ENCODE measurements at regions not wholly inside any gene's neighbourhood (a gene's known extent, or its start where the extent isn't known, plus 50 kb on each side); places are given as distances from the start of the nearest gene placed in this dataset.
"Not testable (repeated sequence)": the region's sequence is repeated elsewhere in the genome, so short reads cannot be mapped to it uniquely, and the experiment has no call there.

DNA sequence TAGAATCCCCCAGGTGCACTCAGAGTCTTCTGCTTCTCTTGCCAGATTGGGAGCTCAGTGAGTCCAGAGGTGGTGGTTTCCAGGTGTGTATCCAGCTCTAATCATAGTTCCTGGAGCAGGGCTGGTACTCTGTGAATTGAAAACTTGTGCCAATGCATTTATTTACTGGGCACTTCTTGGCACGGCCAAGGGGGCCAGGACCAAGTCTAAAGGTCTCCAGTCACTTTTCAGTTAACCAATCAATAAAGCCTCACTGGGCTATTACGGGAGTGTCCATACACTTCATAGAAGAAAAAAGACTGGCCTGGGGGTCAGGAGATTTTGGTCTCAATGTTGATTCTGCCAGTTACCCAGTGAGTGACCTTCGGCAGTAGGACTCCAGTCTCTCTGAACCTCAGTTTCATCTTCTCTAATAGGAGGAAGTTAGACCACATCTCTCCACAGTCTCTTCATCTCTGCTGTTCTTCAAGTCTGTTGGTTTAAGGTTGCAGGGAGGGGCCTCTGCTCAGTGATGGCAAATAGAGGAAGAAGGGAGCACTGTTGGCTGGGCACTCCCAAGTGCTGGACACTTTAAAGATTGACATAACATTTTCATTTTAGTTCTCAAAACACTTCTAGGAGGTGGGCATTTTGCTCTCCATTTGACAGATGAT is 188.5 kb upstream of the E2F8 start:
- no peak for DNase-seq

DNA sequence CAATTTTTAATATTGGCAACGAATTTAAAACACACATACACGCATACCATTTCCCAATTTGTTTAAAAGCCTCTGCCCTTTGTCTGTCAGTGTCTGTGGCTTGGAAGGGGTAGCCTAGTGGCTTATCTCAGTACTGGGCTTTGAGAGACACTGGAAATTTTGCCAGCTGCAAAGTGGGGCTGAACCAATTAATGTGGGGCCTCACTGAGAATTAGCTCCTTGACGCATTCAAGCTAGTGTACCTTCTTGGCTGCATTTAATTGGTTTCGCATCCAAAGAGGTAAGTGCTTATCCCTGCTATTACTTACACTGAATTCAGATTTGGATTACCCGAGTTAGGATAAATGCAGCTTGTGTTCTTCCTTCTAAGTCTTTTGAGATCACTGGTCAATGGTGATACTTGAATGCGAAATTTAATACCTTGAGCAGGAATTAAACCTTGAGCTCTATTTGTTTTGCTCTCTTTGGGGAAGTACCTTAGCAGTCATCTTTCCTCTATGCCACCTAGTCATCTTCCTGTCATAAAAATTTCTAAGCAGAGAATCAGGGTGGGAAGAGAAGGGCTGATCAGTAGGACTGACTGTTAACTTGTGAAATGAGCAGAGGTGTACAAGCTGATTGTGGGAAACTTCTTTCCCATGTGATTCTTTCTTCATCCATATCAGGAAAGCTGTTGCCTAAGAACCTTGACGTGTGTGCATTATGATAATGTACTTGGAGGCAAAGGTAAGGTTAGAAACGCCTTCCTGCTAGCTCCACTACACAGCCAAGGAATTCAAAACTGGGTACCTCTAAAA is 187.7 kb upstream of the E2F8 start:
- no peak for DNase-seq

DNA sequence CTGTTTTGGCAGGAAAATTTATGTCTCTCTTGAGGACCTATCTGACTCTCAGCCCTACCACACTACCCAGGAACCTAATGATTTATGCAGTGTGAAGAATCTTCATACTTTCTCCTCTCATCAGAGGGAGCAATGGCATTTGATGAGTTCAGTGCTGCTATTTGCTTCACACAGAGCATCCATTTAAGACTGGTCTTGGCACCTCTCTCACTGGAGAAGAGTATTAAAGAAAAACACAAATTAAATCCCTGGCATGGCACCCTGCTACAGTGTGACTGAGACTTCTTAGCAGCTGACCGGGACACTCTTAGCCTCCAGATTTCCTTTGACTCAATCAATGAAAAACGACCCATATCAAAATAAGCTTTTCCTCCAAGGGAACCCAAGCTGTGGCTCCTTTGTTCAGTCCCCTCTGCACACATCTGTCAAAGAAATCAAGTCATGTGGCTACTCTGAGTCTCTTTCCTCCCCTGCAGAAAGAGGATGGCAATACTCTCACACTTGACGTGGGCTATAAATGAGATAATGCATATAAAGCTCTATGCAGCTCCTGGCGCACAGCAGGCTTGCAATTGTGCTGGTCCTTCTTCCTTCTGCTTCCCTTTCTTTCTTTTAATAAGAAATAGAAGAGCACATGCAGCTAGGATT is 186.1 kb upstream of the E2F8 start:
- no peak for DNase-seq

DNA sequence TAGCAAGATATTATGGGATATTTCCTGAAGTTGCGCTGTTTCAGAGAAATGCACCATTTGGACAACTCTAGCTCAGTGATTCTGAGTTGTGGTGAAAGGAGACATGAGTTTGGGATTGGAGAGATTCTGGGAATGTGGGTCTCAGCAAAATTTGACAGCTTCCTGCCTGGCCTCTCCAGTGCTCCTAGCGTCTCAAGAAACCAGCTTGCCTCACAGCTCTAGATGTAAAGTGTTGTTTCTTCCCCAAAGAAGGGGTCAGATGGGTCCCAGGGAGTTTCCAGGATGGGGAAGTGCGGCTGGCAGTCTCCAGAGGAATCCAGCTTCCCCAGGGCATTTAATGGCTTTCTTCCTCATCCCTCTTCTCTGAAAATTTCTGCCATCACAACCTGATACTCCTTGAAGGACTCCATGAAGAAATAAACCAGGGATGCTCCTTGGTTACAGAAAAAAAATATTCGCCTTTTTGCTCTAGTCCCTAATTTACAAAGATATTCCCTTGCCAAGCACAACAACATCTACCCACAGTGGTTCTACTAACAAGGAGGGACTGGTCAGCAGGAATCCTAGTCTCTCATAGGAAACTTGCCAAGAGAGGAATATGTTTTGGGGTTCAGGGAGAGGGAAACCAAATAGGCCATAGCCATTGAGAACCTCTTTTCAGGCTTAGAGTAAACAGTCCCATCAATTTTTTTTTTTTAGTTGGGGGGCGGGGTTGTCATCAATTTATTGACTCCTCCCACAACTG is 185.4 kb upstream of the E2F8 start:
- no peak for DNase-seq

DNA sequence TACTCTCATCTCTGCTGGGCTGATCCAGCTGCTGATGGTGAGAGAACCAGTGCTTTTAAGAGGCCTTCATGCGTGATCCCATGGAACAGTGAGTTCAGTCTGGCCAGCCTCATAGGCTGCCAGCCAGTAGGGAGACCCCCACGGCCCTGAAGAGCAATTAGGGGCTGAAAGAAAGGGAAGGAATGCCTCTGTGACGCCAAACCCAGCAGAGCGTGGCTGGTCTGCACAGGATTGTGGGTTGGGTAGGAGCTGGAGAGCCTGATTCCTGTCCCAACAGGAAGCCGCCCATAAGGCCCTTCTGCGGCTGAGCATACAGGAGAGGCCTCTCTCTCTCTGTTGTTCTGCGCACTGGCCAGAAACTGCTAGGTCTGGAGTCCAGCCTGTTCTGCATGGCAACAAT is 181.5 kb upstream of the E2F8 start:
- no peak for DNase-seq

DNA sequence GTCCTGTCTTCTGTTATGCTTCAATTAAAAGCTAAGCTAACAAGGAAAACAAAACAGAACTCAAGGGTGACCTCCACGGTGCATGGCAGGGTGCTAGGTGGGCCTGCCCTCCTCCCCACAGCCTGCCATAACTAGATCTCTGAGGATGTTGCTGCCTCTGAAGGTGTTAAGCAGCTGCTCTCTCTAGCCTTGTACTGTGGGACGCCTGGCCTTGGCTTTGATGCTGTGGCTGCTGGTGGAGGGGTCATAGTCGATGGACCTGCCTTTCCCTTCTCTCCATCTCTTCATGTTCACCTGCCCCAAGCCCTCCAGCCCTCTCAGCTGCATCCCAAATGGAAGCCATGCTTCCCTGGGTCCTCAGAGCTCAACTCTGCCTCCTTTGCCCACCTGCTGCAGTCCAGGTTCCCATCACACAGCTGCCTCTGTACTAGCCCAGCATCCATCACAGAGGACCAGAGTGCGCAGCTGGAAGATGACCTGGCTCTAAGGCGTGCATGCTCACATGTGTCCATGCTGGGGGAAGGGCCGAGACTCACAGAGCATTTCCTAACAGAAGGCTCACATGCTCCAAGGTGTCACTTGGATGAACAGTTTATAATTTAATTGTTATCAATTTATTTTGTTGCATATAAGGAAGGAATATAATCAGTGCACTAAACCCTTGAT is 180.3 kb upstream of the E2F8 start:
- no peak for DNase-seq

DNA sequence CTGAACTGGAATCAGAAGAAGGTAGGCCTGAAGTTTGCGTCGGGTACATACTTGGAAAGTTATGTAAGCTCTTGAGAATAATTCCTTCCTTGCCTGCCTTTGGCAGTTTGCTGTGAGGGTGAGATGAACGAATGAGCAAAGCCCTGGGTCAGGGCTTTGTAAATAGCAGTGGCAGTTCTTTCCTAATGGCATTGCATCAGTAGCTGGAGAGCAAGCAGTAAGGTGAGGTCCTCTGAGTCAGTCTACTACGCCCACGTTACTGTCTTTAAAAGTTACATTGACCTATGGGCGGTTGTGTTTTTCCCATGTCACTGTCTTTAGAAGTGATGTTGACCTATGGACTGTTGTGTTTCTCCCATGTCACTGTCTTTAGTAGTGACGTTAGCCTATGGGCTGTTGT is 179.1 kb upstream of the E2F8 start:
- no peak for DNase-seq

DNA sequence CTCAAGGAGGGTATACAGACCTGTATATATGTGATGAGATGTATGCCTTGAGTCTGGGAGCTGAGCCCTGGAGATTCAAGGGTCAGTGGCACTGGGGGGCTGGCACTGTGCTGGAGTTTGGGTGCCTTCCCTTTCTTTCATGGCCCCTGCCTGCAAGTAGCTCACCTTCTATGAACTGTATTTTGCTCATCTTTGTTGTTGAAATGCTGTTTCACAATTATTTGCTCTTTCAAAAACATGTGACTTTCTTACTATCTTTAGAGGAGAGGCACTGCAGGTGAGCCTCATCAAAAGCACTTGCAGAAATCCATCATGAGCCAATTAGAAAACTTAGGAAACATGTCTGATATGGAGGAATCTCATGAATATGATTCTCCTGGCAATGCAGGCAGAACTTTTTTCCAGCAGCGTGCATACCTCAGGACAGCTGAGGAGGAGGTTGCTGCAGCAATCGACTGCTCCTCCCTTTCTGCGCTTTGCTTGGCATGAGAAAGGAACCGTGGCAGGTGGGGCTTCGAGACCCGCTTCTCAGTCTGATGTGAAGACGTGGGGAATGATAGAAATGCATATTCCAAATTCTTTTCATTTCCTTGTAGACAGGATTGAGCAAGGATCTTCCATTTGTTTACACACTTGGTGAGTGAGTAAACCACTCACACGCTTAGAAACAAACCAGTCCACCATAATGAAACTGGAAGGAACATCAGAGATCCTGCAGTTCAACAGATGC is 178.4 kb upstream of the E2F8 start:
- DNase-seq = no peak

DNA sequence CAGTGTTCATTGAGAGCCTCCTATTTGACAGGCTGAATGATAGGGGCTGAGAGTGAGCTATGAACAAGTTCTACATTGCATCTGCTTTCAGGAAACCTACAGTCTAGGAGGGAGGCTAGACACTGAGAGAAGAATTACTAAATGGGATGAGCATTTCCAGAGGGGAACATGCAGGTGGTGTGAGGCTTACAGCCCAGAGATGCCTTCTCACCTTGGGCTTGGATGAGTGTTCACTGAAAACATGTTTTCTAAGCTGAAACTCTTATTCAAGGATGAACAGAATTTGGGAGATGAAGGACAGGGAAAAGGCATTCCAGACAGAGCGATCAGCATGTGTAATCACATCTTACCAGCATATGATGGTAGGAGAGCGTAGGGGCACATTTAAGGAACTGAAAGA is 177.5 kb upstream of the E2F8 start:
- DNase-seq = no peak

DNA sequence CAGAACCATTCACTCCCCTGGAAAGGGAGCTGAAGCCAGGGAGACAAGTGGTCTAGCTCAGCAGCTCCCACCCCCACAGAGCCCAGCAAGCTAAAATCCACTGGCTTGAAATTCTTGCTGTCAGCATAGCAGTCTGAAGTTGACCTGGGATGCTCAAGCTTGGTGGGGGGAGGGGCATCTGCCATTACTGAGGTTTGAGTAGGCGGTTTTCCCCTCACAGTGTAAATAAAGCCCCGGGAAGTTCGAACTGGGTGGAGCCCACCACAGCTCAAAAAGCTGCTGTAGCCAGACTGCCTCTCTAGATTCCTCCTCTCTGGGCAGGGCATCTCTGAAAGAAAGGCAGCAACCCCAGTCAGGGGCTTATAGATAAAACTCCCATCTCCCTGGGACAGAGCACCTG is 171.3 kb upstream of the E2F8 start:
- DNase-seq = not testable (repeated sequence)

DNA sequence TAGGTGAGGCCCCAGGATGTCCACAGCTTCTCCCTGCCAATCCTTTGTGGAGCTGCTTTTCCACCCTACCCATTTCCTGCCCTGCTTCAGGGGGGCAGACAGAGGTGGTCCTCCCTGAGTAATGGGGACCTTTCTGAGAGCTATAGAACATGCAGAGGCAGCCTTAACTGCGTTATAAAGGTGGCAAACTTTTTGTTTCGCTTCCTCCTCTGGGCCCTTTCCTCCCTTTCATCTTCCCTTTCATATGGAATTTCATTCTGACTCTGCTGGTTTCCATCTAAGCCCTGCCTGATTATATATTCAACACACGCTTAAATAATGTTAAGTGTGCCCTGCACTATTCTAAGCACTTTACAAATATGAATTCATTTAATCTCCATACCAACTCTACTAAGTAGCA is 169.3 kb upstream of the E2F8 start:
- DNase-seq = no peak

DNA sequence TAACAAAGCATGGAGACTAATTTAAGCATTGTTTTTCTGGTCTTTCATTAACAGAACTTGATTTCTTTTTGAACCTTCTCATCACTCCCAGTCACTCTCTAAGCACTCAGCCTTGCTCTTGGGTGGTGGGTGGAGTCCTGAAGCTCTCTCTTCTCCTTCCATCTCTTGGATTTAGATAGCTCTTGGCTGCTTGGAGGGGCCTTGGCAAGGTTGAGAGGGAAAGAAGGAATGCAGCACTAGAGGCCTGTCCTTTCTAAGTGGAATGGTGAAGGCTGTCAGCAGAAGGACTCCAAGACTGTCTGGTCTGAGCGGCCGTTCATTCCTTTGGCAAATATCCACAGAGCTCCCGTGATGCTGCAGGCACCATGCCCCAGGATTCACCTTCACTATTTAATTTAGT is 168.6 kb upstream of the E2F8 start:
- no peak for DNase-seq

DNA sequence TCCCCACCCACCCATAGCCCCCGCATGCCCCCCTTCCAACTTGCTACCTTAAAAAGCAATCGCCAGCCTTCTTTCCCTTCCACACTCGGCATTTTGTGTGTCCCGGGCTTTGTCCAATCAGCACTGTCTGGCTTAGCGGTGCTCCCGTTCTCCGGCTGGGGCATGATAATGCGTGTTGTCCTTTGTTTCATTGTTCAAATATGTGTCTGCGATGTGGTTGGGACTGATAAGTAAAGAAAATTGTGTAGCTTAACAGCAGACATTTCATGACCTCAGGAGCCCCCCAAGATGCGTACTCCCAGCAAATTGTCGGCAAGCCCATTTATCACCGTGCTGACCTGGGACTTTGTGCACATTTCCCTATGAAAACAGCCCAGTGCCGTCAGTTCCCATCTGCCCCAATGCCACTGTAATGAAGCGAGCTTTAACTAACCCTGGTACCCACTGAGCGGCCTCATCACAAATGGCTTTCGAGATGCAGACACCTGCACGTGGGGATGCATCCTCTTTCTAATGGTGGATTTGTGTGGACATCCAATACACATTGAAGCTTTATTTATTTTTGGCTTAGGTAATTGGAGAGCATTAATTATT is 167.0 kb upstream of the E2F8 start:
- no peak for DNase-seq

DNA sequence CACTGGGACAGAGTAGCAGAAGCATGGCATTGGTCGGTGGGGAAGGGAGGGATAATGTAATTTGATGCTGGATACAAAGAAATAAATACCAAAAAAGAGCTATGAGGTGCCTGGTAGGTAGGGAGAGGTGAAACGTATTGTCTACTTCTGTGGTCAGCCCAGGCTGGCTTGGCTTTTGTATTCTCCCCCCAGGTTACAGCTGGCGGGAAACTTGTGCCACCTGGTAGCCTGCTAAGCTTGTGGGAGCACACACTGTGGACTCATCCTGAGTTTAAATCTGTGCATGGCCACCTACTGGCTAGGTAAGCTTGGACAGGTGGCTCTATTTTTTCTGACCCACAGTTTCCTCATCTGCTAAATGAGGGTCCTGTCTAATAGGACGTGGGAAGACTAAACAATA is 165.2 kb upstream of the E2F8 start:
- DNase-seq = no peak

DNA sequence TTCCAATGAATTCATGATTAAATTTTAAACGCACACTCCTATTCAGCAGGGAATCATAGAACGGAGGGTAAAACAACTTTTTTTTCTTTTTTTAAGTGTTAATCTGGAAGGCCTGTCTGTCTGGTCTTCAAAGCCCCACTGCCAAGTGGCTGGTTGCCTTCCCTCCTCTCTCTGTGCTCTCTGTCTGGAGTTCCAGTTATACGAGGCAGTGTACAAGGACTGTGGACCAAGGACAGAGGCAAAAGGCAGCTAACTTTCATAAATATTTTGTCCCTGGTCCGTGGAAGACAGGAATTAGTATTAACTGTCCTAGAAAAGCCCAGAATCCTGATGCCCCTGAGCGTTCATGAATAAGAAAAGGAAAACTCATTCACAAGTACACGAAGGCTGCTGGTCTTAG is 164.0 kb upstream of the E2F8 start:
- DNase-seq = no peak

DNA sequence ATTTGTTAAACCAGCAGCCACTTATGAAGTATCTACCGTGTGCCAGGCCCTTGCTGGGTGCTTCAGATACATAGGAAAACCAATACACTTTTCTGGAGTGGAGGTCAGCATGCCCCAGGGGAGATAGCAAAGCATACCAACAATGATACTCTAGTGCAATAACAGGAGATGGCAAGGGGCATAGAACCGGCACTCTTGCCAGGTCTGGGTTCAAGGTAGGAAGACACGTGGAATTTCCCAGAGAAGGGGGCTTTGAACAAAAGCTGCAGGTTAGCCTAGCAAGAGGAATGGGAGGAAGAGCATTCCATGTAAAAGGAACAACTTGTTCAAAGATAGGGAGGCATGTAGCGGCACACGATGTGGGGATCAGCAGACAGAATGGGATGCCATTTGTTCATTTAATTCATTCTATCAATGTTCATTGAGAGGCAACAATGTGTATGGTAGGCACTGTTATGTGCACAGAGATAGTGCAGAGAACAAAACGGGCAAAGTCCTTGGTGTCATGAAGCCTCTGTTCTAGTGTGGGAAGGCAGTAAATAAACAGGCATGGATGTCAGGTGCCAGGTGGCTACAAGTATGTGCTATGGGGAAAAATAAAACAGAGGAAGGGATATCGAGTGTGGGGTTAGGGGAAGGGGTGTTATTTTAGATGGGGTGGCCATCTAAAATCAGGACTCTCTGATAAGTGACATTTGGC is 162.6 kb upstream of the E2F8 start:
- DNase-seq = no peak

DNA sequence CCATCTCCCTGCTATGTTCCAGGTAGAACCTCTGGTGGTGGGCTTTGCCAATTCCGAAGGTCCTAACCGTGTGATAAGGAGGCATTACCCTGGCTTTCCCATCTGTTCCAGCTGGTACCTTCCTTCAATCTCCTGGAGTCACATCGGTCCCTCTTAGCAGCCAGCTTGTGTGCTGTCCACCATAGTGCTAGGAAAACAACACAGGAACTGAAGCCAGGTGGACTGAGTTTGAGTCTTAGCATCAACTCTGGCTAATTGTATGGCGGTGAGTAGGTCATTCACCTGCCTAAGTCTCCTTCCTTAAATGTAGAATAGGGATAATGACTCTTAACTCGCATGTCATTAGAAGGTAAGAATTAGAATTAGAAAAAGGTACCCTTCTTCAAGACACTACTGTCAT is 159.6 kb upstream of the E2F8 start:
- DNase-seq = no peak

DNA sequence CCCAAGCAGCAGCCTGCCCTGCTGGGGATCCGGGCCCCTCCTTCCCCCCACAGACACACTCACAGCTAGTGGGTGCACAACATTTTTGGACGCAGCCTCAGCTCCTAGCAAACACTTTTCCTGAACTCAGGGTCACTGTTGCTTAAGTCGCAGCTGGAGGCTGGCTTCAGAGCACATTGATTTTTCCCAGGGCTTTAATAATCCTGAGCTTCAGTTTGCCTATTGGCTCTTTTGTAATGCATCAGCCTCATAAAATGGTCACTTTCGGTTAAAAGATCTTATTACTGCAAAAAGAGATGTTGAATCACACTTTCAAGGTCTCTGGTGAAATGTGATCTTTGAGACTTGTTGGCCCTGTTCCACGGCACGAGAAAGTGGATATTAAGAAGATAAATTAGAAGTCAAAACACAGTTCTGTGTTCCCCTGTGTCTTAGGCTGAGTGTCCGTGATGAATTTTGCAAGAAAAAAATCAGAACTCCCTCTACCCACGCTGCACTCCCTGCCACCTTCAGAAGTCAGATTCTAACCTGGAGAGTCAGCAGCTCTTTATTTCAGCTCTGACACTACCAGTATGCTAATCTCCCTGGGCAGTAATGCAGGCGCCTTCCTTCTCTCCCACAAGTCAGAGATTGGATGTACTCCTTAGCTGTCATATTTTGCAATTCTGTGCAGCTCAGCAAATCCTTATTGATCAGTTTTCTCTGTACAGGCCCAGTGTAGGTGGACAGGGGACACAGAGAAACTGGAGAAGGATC is 158.2 kb upstream of the E2F8 start:
- DNase-seq = no peak

DNA sequence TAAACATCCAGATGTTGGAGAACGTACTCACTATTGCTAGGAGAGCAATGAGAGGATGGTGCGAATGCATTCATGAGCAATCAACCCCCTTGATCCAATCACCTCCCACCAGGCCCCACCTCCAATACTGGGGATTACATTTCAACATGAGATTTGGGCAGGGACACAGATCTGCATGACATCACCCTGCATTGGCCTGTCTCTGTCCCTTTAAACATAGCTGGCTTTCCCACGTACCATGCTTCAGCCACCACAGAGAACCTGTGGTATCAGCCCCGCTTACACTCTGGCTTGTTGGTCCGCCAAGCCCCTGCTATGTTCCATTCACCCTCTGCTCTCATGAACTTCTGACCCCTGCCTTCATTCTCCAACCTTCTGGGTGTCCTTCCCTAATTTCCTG is 157.5 kb upstream of the E2F8 start:
- DNase-seq = no peak

DNA sequence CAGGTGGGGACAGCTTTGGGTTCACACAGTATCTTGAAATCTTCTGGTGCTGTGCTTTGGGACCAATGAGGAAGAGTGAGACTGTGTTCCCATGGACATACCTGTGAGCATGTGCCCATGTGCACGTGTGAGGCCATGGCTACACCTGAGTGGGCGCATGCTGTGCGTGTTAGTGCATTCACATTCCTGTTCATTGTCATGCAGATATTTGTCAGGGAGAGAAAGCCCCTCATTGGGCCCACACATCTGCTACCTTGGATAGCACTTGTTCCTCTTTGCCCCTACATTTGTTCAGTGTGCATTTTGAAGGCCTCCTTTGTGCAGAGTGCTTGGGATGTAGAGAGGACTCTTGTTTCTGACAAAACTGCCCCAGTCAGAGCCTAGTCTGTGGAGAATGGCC is 154.3 kb upstream of the E2F8 start:
- DNase-seq = no peak

Measured in NCI-H2107 (cell line).